Thoracic aorta (tissue), 2 donors: ENCODE measurements at regions not wholly inside any gene's neighbourhood (a gene's known extent, or its start where the extent isn't known, plus 50 kb on each side); places are given as distances from the start of the nearest gene placed in this dataset.
"Not testable (repeated sequence)": the region's sequence is repeated elsewhere in the genome, so short reads cannot be mapped to it uniquely, and the experiment has no call there.

Source experiments
- ATAC-seq: fragments of 150-250 bp; one replicate; pipeline ENCODE4 v1.8.0; 2017; ENCODE audit warnings: low read depth; ENCODE audit not compliant: insufficient number of reproducible peaks, low FRiP score
- DNase-seq: peaks from one replicate; pipeline ENCODE4 v3.0.0-alpha.2; 2020; ENCODE audit warnings: low spot score
- H3K27ac ChIP-seq, 2 donors: fragments of 200-600 bp; sonication (generic); 1 replicate in 1 of 2; 2 replicates in 1 of 2; pipeline ENCODE4 v1.5.1; 2016; ENCODE audit warnings: mild to moderate bottlenecking in 2 of 2, moderate library complexity in 2 of 2
- H3K27me3 ChIP-seq: fragments of 200-600 bp; sonication (generic); replicated peaks from 2 replicates; pipeline ENCODE4 v1.6.0; 2016; ENCODE audit warnings: mild to moderate bottlenecking; ENCODE audit not compliant: insufficient read depth
- H3K36me3 ChIP-seq: fragments of 200-600 bp; sonication (generic); one replicate; pipeline ENCODE4 v1.5.1; 2016
- H3K4me1 ChIP-seq, 2 donors: fragments of 200-600 bp; sonication (generic); 1 replicate in 1 of 2; 2 replicates in 1 of 2; pipeline versions ENCODE4 v1.5.1 to v1.6.0; 2016; ENCODE audit warnings: low read depth in 2 of 2, mild to moderate bottlenecking in 1 of 2; ENCODE audit not compliant: control insufficient read depth in 1 of 2
- H3K4me3 ChIP-seq: fragments of 200-600 bp; sonication (generic); 2 replicates; pipeline ENCODE4 v1.5.1; 2016; ENCODE audit warnings: mild to moderate bottlenecking
- H3K9me3 ChIP-seq: fragments of 200-600 bp; sonication (generic); 2 replicates; pipeline ENCODE4 v1.5.1; 2016
- TF ChIP-seq, protein P1 (sequence below): fragments of 200-600 bp; sonication (generic); IDR thresholded peaks from one replicate; pipeline ENCODE4 v1.5.1; 2019; ENCODE audit warnings: antibody characterized with exemption

DNA sequence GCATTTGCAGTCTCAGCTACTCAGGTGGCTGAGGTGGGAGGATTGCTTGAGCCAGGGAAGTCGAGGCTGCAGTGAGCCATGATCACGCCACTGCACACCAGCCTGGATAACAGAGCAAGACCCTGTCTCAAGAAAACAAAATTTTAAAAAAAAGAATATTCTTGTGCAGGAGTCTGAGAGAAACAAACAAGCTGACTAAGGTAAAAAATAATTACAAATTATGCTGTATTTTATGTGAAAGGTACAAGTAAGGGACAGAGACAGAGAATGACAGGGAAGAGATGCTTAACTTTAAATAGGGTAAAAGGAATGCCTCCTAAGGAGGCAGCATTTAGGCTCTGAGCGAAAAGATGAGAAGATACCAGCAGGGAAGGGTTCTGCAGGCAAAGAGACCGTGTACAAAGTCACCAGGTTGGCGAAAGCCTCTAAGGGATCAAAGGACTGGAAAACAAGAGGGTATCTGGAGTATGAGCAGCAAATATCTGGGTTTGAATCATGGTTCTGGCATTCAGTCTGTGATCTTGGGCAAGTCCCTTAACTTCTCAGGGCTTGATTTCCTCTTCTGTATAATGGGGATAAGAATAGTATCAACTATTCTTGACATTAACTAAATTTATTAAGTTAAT is 106.2 kb upstream of the RHOBTB1 start:
- Histone ChIP-seq H3K4me3 (no peak overlapping the region), H3K4me1 (no peaks in the 10 kb centered on the region), H3K9me3 (no peaks in the 10 kb centered on the region), H3K27me3 (no peaks in the 10 kb centered on the region), H3K36me3 (no peaks in the 10 kb centered on the region), H3K27ac (no peak overlapping the region)
- TF ChIP-seq, protein P1, sequence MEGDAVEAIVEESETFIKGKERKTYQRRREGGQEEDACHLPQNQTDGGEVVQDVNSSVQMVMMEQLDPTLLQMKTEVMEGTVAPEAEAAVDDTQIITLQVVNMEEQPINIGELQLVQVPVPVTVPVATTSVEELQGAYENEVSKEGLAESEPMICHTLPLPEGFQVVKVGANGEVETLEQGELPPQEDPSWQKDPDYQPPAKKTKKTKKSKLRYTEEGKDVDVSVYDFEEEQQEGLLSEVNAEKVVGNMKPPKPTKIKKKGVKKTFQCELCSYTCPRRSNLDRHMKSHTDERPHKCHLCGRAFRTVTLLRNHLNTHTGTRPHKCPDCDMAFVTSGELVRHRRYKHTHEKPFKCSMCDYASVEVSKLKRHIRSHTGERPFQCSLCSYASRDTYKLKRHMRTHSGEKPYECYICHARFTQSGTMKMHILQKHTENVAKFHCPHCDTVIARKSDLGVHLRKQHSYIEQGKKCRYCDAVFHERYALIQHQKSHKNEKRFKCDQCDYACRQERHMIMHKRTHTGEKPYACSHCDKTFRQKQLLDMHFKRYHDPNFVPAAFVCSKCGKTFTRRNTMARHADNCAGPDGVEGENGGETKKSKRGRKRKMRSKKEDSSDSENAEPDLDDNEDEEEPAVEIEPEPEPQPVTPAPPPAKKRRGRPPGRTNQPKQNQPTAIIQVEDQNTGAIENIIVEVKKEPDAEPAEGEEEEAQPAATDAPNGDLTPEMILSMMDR: no peak
- no peak for DNase-seq
- ATAC-seq: no peak

DNA sequence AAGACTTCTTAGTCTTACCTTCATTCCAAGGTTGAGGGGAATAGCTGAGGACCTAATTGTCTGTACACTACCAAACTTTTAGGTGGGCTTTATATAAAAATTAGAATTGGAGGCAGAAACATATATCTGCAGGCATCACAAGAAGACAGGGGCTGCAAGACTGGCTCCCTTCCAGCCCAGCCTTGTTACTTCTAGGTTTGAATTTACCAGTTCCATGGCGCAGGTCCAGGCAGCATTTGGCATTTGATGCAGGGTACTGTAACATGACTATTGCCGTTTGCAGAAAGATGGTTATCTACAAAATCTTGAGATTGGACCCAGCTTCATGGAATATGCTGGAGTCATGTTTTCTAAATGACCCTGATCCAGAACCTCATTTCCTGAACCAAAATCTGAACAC is 105.4 kb upstream of the RHOBTB1 start:
- no peaks in the 10 kb centered on the region for H3K4me1 ChIP-seq
- ATAC-seq (no peak), DNase-seq (no peak)
- H3K27me3 ChIP-seq: no peaks in the 10 kb centered on the region
- no peak overlapping the region for H3K27ac ChIP-seq
- H3K9me3 ChIP-seq: no peaks in the 10 kb centered on the region
- H3K36me3 ChIP-seq: no peaks in the 10 kb centered on the region
- H3K4me3 ChIP-seq: no peak overlapping the region
- TF ChIP-seq, protein P1: no peak

DNA sequence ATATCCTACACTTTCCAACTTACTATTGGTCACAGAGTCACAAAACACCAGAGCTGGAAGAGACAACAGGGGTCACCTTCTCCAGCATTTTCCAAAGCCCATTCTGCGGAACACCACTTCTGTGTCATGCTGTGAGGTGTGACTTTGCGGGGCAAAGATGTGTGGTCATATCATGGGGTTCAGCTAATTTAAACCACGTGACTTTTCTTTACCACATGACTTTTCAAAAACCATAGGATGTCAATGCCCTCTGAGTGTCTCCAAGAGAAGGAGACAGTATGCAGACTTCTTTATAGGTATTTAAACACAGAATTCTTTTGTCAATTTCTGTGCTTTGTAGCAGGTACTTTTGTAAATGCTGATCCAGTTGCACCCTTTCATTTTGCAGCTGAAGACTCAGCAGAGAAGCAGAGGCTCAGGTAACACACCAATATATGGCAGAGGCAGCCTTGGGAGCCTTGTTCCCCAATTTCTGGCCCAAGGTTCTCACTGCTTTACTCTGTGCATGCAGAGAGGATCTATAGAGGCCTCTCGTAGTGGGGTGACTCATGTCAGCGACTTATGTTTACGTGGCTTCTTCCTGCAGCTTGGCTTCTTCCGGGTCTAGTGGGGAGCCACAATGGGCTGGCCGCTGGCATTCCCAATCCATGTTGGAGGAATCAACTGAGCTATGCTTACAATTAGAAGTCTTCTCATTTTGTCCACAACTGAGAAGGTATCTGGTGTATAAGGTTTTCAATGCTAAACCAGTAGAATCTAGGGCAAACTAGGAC is 104.0 kb upstream of the RHOBTB1 start:
- no peaks in the 10 kb centered on the region for H3K27me3 ChIP-seq
- ATAC-seq (no peak), DNase-seq (no peak)
- H3K4me3 ChIP-seq: no peak overlapping the region
- H3K27ac ChIP-seq: no peak overlapping the region
- no peaks in the 10 kb centered on the region for H3K36me3 ChIP-seq
- TF ChIP-seq, protein P1: no peak
- H3K4me1 ChIP-seq: no peaks in the 10 kb centered on the region
- no peaks in the 10 kb centered on the region for H3K9me3 ChIP-seq

DNA sequence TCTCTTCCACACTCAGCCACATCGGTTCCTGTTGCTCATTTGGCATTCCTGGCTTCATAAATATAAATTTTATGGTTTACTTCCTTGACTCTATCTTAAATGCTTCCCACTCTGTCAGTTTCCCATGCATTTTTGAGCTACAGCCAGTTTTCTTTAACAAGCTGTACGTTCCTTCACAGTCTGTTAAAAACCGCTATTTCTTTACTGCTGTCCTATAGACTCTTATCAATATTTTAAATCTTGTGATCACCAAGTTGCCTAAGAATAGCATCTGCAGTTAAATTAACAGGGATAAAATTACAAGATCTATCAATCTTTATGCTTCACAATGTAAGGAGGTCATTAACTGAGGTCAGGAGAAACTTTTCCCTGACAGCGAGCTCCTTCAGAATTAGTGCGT is 103.1 kb upstream of the RHOBTB1 start:
- ATAC-seq (no peak), DNase-seq (no peak)
- Histone ChIP-seq H3K4me1 (no peaks in the 10 kb centered on the region), H3K36me3 (no peaks in the 10 kb centered on the region), H3K4me3 (no peak overlapping the region), H3K27ac (no peak overlapping the region), H3K27me3 (no peaks in the 10 kb centered on the region), H3K9me3 (no peaks in the 10 kb centered on the region)
- TF ChIP-seq, protein P1: no peak

DNA sequence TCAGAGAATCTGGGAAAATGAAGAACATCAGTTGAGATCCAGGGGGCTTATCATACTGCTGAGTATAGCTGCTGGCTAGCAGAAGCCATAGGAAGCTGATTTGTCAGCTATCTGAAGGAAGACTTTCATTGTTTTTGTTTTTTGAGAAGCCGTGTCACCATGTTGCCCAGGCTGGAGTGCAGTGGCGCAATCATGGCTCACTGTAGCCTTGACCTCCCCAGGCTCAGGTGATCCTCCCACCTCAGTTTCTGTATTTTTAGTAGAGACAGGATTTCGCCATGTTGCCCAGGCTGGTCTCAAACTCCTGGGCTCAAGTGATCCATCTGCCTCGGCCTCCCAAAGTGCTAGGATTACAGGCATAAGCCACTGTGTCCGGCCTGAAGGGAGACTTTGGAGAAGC is 101.5 kb upstream of the RHOBTB1 start:
- not testable (repeated sequence) for ATAC-seq, H3K4me1 ChIP-seq, H3K27me3 ChIP-seq, DNase-seq, H3K36me3 ChIP-seq, H3K27ac ChIP-seq, H3K4me3 ChIP-seq, H3K9me3 ChIP-seq
